ENCODE measurements at regions not wholly inside any gene's neighbourhood (a gene's known extent, or its start where the extent isn't known, plus 50 kb on each side); places are given as distances from the start of the nearest gene placed in this dataset.

DNA sequence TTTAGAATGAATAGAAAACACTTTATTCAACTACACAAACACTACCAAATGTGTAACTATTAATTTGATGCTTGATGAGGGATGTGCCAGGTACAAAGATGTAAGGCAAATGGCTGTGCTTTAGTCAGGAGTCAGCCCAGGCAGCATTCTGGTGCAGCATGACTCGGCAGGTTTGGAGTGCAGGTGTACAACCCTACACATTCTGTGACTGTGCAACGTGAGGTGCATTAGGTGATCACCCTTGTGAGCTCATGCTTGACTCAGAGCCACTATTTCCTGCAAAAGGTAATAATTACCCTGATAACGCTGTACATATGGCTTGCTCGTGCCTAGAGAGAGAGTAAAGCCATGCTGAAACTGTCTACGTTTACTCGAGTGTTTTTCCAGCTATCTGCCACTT is 288.7 kb upstream of the DSEL start:
- Histone ChIP-seq H3K4me3 (no peak overlapping the region), H3K27ac (no peak overlapping the region), H3K27me3 (no peaks in the 10 kb centered on the region), H3K4me1 (ENCODE audit: insufficient read depth) (no peaks in the 10 kb centered on the region), H3K36me3 (no peaks in the 10 kb centered on the region), H3K9me3 (no peaks in the 10 kb centered on the region)
- no peak for DNase-seq
- intact Hi-C loops (cut with DNase I), result no loop called here
- TF ChIP-seq CTCF (IDR thresholded peaks at IDR 0.05) (no peak), EP300 (IDR thresholded peaks at IDR 0.05) (no peak), POLR2A (IDR thresholded peaks at IDR 0.05) (no peak)
- 91 to 94% (median 93%) methylated on average over 6 of the region's 6 CpGs for WGBS, 3 donors

DNA sequence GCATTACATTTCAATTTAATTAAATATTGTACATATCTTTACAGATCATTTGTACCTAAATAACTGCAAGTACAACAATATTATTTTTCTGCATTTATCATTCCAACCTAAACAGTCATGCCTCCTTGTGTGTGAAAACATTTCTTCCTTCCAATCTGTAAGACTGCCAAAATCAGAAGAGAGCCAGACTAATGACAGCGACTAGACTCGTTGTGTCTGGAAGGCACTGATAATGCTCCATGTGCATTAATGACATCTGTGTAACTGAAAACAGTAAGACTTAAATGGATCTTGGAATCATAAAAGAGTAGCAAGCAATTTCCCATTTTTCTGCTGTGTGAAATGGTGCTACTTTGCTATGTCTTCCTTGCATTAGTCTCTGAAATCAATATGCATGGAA is 278.0 kb upstream of the DSEL start:
- H3K27ac ChIP-seq, result no peak overlapping the region
- no peaks in the 10 kb centered on the region for H3K36me3 ChIP-seq
- H3K27me3 ChIP-seq, result no peaks in the 10 kb centered on the region
- intact Hi-C loops (cut with DNase I), result no loop called here
- DNase-seq, result no peak
- TF ChIP-seq CTCF (IDR thresholded peaks at IDR 0.05) (no peak), POLR2A (IDR thresholded peaks at IDR 0.05) (no peak), EP300 (IDR thresholded peaks at IDR 0.05) (no peak)
- H3K9me3 ChIP-seq, result no peaks in the 10 kb centered on the region
- WGBS, 3 donors, result 4 to 5% (median 5%) methylated on average over 2 of the region's 2 CpGs
- H3K4me3 ChIP-seq, result no peak overlapping the region
- no peaks in the 10 kb centered on the region for H3K4me1 ChIP-seq (ENCODE audit: insufficient read depth)

GRCh38 chr18:67790527-67790926 is 274.0 kb upstream of the DSEL start:
- H3K4me1 ChIP-seq (ENCODE audit: insufficient read depth), result no peaks in the 10 kb centered on the region
- WGBS, 3 donors, result 87 to 92% (median 89%) methylated on average over 3 of the region's 3 CpGs
- intact Hi-C loops (cut with DNase I), result no loop called here
- H3K27me3 ChIP-seq, result no peaks in the 10 kb centered on the region
- DNase-seq, result no peak
- H3K27ac ChIP-seq, result no peak overlapping the region
- no peaks in the 10 kb centered on the region for H3K9me3 ChIP-seq
- no peaks in the 10 kb centered on the region for H3K36me3 ChIP-seq
- H3K4me3 ChIP-seq, result no peak overlapping the region
- no peak for TF ChIP-seq EP300 (IDR thresholded peaks at IDR 0.05)
- no peak for TF ChIP-seq CTCF (IDR thresholded peaks at IDR 0.05)
- TF ChIP-seq POLR2A (IDR thresholded peaks at IDR 0.05), result no peak

DNA sequence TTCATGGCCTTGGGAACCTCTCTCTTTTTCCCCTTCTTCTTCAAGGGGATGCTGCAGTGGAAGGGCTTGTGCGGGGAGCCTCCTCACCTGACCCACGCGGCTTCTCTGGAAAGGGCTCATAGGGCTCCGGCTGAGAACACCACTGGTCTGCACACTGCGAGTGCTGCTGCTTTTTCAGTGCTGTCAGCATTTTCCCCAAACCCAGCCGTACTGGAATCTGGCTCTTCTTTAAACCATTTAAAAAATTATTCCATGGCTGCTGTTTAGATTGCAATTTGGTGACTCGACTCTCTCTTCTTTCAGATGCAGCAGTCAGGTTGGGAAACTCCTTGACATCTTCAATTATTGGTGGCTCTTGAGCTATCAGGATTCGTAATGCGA is 272.6 kb upstream of the DSEL start:
- Histone ChIP-seq H3K36me3 (no peaks in the 10 kb centered on the region), H3K4me1 (ENCODE audit: insufficient read depth) (no peaks in the 10 kb centered on the region), H3K27ac (no peak overlapping the region), H3K27me3 (no peaks in the 10 kb centered on the region), H3K9me3 (no peaks in the 10 kb centered on the region), H3K4me3 (no peak overlapping the region)
- DNase-seq, result no peak
- 86 to 91% (median 89%) methylated on average over 9 of the region's 9 CpGs for WGBS, 3 donors
- intact Hi-C loops (cut with DNase I), result no loop called here
- TF ChIP-seq POLR2A (IDR thresholded peaks at IDR 0.05) (no peak), CTCF (IDR thresholded peaks at IDR 0.05) (no peak)

Measured in ovary (tissue), 7 donors.